ENCODE measurements at regions not wholly inside any gene's neighbourhood (a gene's known extent, or its start where the extent isn't known, plus 50 kb on each side); places are given as distances from the start of the nearest gene placed in this dataset.
A peak's percentile ranks its signal among the peaks of the same experiment; 100 is the strongest.

GRCh38 chr2:102968375-102968774 lies 206.5 kb downstream of the TMEM182 start:
- no peak for DNase-seq

GRCh38 chr2:102971701-102972100 lies 209.9 kb downstream of the TMEM182 start:
- no peak for DNase-seq

GRCh38 chr2:102975996-102976975 lies 214.5 kb downstream of the TMEM182 start:
- peak; percentile 26 for DNase-seq

- DNase-seq: no peak
Observed at GRCh38 chr2:102977426-102978090, 215.7 kb downstream of the TMEM182 start.

GRCh38 chr2:102978091-102978490 lies 216.3 kb downstream of the TMEM182 start:
- no peak for DNase-seq

- DNase-seq: no peak
Observed at GRCh38 chr2:102979429-102979828, 217.6 kb downstream of the TMEM182 start.

- DNase-seq: no peak
Observed at GRCh38 chr2:102983786-102984185, 222.0 kb downstream of the TMEM182 start.

- DNase-seq: no peak
Observed at GRCh38 chr2:102986826-102987490, 225.1 kb downstream of the TMEM182 start.

- DNase-seq: no peak
Observed at GRCh38 chr2:102992607-102993006, 230.8 kb downstream of the TMEM182 start.

- no peak for DNase-seq
Observed at GRCh38 chr2:102999958-103000357, 238.1 kb downstream of the TMEM182 start.

- no peak for DNase-seq
Observed at GRCh38 chr2:103002954-103003353, 241.1 kb downstream of the TMEM182 start.

- DNase-seq: no peak
Observed at GRCh38 chr2:103003750-103004260, 242.0 kb downstream of the TMEM182 start.

GRCh38 chr2:103004426-103004942 lies 242.7 kb downstream of the TMEM182 start:
- DNase-seq: no peak

- DNase-seq: no peak
Observed at GRCh38 chr2:103005393-103005792, 243.6 kb downstream of the TMEM182 start.

- no peak for DNase-seq
Observed at GRCh38 chr2:103007086-103007485, 245.3 kb downstream of the TMEM182 start.

GRCh38 chr2:103008586-103008985 lies 246.8 kb downstream of the TMEM182 start:
- no peak for DNase-seq

GRCh38 chr2:103009871-103010270 lies 248.0 kb downstream of the TMEM182 start:
- no peak for DNase-seq

- DNase-seq: no peak
Observed at GRCh38 chr2:103010306-103010705, 248.5 kb downstream of the TMEM182 start.

GRCh38 chr2:103010751-103011150 lies 248.9 kb downstream of the TMEM182 start:
- DNase-seq: no peak

- no peak for DNase-seq
Observed at GRCh38 chr2:103012590-103012989, 250.8 kb downstream of the TMEM182 start.

GRCh38 chr2:103025056-103025455 lies 263.2 kb downstream of the TMEM182 start:
- no peak for DNase-seq

GRCh38 chr2:103028181-103028580 lies 266.4 kb downstream of the TMEM182 start:
- no peak for DNase-seq

All from 8988T (cell line).